KMS-11 (cell line): ENCODE measurements at regions not wholly inside any gene's neighbourhood (a gene's known extent, or its start where the extent isn't known, plus 50 kb on each side); places are given as distances from the start of the nearest gene placed in this dataset.

Experiments
- H2AFZ ChIP-seq: fragments of 200-600 bp; sonication (generic); 2 replicates; pipeline ENCODE4 v1.6.1; 2016; ENCODE audit warnings: antibody characterized with exemption, mixed run types, low read depth
- H3K27ac ChIP-seq: fragments of 200-600 bp; sonication (generic); 2 replicates; pipeline ENCODE4 v1.6.1; 2016; ENCODE audit warnings: mild to moderate bottlenecking, mixed run types
- H3K27me3 ChIP-seq: fragments of 200-600 bp; sonication (generic); 2 replicates; pipeline ENCODE4 v1.6.1; 2017; ENCODE audit warnings: mild to moderate bottlenecking, low read depth, mixed run types, moderate library complexity; ENCODE audit not compliant: insufficient read depth
- H3K36me3 ChIP-seq: fragments of 200-600 bp; sonication (generic); 2 replicates; pipeline ENCODE4 v1.6.1; 2017; ENCODE audit warnings: mild to moderate bottlenecking, mixed run types; ENCODE audit not compliant: insufficient read depth
- H3K4me1 ChIP-seq: fragments of 200-600 bp; sonication (generic); 2 replicates; pipeline ENCODE4 v1.6.1; 2016; ENCODE audit warnings: mild to moderate bottlenecking, low read depth, mixed run types; ENCODE audit not compliant: poor library complexity, severe bottlenecking
- H3K4me2 ChIP-seq: fragments of 200-600 bp; sonication (generic); 2 replicates; pipeline ENCODE4 v1.7.0; 2016; ENCODE audit warnings: mild to moderate bottlenecking, mixed run types
- H3K4me3 ChIP-seq: fragments of 200-600 bp; sonication (generic); IDR thresholded peaks from 2 replicates; pipeline ENCODE4 v1.6.1; 2017; ENCODE audit warnings: low read depth, low read length, mixed read lengths; ENCODE audit not compliant: insufficient read depth
- H3K79me2 ChIP-seq: fragments of 200-600 bp; sonication (generic); 2 replicates; pipeline ENCODE4 v1.6.1; 2016; ENCODE audit warnings: low read depth, mixed run types; ENCODE audit not compliant: insufficient read depth
- H3K9ac ChIP-seq: fragments of 200-600 bp; sonication (generic); 2 replicates; pipeline ENCODE4 v1.6.1; 2016; ENCODE audit warnings: mild to moderate bottlenecking, mixed run types
- H4K20me1 ChIP-seq: fragments of 200-600 bp; sonication (generic); 2 replicates; pipeline ENCODE4 v1.6.1; 2016; ENCODE audit warnings: mild to moderate bottlenecking, mixed run types; ENCODE audit not compliant: insufficient read depth
- CTCF ChIP-seq: fragments of 200-600 bp; sonication (generic); conservative IDR thresholded peaks from 2 replicates; pipeline ENCODE4 v1.6.1; 2017; ENCODE audit warnings: low read depth, mild to moderate bottlenecking, antibody characterized with exemption, low read length, moderate library complexity, mixed read lengths

- H3K4me3 ChIP-seq = no peak overlapping the region
- H4K20me1 ChIP-seq = no peaks in the 10 kb centered on the region
- no peak overlapping the region for H3K9ac ChIP-seq
- no peaks in the 10 kb centered on the region for H3K4me1 ChIP-seq
- TF ChIP-seq CTCF = no peak
- no peaks in the 10 kb centered on the region for H3K79me2 ChIP-seq
- no peaks in the 10 kb centered on the region for H3K36me3 ChIP-seq
- no peak overlapping the region for H3K4me2 ChIP-seq
- no peaks in the 10 kb centered on the region for H3K27me3 ChIP-seq
- H2AFZ ChIP-seq = no peak overlapping the region
- H3K27ac ChIP-seq = no peak overlapping the region
Observed at GRCh38 chr18:10308154-10308553, 146.3 kb upstream of the APCDD1 start.

- no peaks in the 10 kb centered on the region for H3K36me3 ChIP-seq
- no peak overlapping the region for H3K27ac ChIP-seq
- no peaks in the 10 kb centered on the region for H3K79me2 ChIP-seq
- H2AFZ ChIP-seq = no peak overlapping the region
- H3K4me2 ChIP-seq = no peak overlapping the region
- H3K4me1 ChIP-seq = no peaks in the 10 kb centered on the region
- H3K4me3 ChIP-seq = no peak overlapping the region
- H4K20me1 ChIP-seq = no peaks in the 10 kb centered on the region
- TF ChIP-seq CTCF = no peak
- H3K9ac ChIP-seq = no peak overlapping the region
- no peaks in the 10 kb centered on the region for H3K27me3 ChIP-seq
Observed at GRCh38 chr18:10310626-10311025, 143.8 kb upstream of the APCDD1 start.

GRCh38 chr18:10312326-10313015 is 142.0 kb upstream of the APCDD1 start:
- H4K20me1 ChIP-seq = no peaks in the 10 kb centered on the region
- no peak for TF ChIP-seq CTCF
- no peaks in the 10 kb centered on the region for H3K27me3 ChIP-seq
- H3K4me3 ChIP-seq = no peak overlapping the region
- H3K4me2 ChIP-seq = no peak overlapping the region
- no peak overlapping the region for H3K27ac ChIP-seq
- H3K36me3 ChIP-seq = no peaks in the 10 kb centered on the region
- no peaks in the 10 kb centered on the region for H3K4me1 ChIP-seq
- H3K79me2 ChIP-seq = no peaks in the 10 kb centered on the region
- H3K9ac ChIP-seq = no peak overlapping the region
- no peak overlapping the region for H2AFZ ChIP-seq

GRCh38 chr18:10313016-10313342 is 141.5 kb upstream of the APCDD1 start:
- H4K20me1 ChIP-seq = no peaks in the 10 kb centered on the region
- H3K27me3 ChIP-seq = no peaks in the 10 kb centered on the region
- no peak overlapping the region for H3K4me2 ChIP-seq

More at GRCh38 chr18:10313016-10313342, 141.5 kb upstream of the APCDD1 start:
- no peak overlapping the region for H2AFZ ChIP-seq
- H3K79me2 ChIP-seq = no peaks in the 10 kb centered on the region
- TF ChIP-seq CTCF = no peak
- H3K27ac ChIP-seq = no peak overlapping the region
- no peaks in the 10 kb centered on the region for H3K4me1 ChIP-seq
- no peak overlapping the region for H3K9ac ChIP-seq
- H3K4me3 ChIP-seq = no peak overlapping the region
- no peaks in the 10 kb centered on the region for H3K36me3 ChIP-seq
